Testis (tissue), 2 donors: ENCODE measurements at regions not wholly inside any gene's neighbourhood (a gene's known extent, or its start where the extent isn't known, plus 50 kb on each side); places are given as distances from the start of the nearest gene placed in this dataset.

Experiments used
- DNase-seq: peaks from one replicate; pipeline ENCODE4 v3.0.0-alpha.2; 2019
- H3K27ac ChIP-seq, 2 donors: fragments of 200-600 bp; sonication (generic); one replicate each; pipeline ENCODE4 v1.5.1; 2019
- H3K27me3 ChIP-seq: fragments of 200-600 bp; sonication (generic); one replicate; pipeline ENCODE4 v1.5.1; 2019
- H3K36me3 ChIP-seq: fragments of 200-600 bp; sonication (generic); one replicate; pipeline ENCODE4 v1.5.1; 2017; ENCODE audit warnings: low read depth; ENCODE audit errors: missing control alignments
- H3K4me1 ChIP-seq: fragments of 200-600 bp; sonication (generic); one replicate; pipeline ENCODE4 v1.5.1; 2019
- H3K4me3 ChIP-seq, 2 donors: fragments of 200-600 bp; sonication (generic); one replicate each; pipeline ENCODE4 v1.5.1; 2017 to 2019
- H3K9me3 ChIP-seq: fragments of 200-600 bp; sonication (generic); one replicate; pipeline ENCODE4 v1.5.1; 2017
- POLR2A ChIP-seq: fragments of 450-650 bp; IDR thresholded peaks from one replicate; pipeline ENCODE4 v1.6.1; 2017; ENCODE audit warnings: antibody characterized with exemption, mild to moderate bottlenecking, moderate library complexity
- WGBS, 2 donors: methylation state at CpG; one replicate each; pipeline ENCODE4 v1.1.5; 2018; 5-methylcytosine and 5-hydroxymethylcytosine counted together
- intact Hi-C: fragments of 100-400 bp; cut with DNase I; formaldehyde crosslinking; loops from one replicate; pipeline ENCODE4 v1.15.1; 2023; ENCODE audit warnings: low total_unique reads
- TF ChIP-seq, protein P1 (sequence below), 3 experiments: fragments of 450-650 bp in 2 of 3; fragments of 200-600 bp in 1 of 3; sonication (generic) in 1 of 3; IDR thresholded peaks; one replicate each; pipeline ENCODE4 v1.5.1; 2016 to 2019; ENCODE audit warnings: antibody characterized with exemption in 3 of 3, mild to moderate bottlenecking in 2 of 3, moderate library complexity in 1 of 3

DNA sequence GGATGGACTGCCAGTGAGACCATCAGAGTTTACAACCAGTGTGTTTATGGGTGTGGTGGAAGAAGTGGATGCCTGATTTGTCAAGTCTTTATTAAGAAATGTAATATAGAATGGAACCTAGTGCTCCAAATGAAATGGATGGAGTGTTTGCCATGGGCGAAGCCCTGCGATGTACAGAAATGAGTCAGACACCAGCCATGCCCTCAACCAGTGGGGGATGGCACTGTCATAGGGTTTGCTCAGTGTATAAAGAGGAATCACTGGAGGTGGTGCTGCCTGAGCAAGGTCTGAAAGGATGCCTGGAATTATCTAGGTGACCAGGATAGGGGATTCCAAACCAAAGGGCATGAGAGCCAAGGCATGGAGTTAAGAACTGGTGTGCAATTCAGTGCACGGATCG lies 120.9 kb upstream of the MTNR1B start:
- intact Hi-C loops: no loop called here
- Histone ChIP-seq H3K4me1 (no peaks in the 10 kb centered on the region), H3K36me3 (no peaks in the 10 kb centered on the region), H3K27ac (no peak overlapping the region), H3K9me3 (no peaks in the 10 kb centered on the region), H3K27me3 (no peaks in the 10 kb centered on the region), H3K4me3 (no peak overlapping the region)
- TF ChIP-seq, protein P1, sequence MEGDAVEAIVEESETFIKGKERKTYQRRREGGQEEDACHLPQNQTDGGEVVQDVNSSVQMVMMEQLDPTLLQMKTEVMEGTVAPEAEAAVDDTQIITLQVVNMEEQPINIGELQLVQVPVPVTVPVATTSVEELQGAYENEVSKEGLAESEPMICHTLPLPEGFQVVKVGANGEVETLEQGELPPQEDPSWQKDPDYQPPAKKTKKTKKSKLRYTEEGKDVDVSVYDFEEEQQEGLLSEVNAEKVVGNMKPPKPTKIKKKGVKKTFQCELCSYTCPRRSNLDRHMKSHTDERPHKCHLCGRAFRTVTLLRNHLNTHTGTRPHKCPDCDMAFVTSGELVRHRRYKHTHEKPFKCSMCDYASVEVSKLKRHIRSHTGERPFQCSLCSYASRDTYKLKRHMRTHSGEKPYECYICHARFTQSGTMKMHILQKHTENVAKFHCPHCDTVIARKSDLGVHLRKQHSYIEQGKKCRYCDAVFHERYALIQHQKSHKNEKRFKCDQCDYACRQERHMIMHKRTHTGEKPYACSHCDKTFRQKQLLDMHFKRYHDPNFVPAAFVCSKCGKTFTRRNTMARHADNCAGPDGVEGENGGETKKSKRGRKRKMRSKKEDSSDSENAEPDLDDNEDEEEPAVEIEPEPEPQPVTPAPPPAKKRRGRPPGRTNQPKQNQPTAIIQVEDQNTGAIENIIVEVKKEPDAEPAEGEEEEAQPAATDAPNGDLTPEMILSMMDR (IDR thresholded peaks at IDR 0.05): no peak
- TF ChIP-seq POLR2A: no peak
- WGBS, 2 donors: 90 to 92% methylated on average over 4 of the region's 4 CpGs
- DNase-seq: no peak

DNA sequence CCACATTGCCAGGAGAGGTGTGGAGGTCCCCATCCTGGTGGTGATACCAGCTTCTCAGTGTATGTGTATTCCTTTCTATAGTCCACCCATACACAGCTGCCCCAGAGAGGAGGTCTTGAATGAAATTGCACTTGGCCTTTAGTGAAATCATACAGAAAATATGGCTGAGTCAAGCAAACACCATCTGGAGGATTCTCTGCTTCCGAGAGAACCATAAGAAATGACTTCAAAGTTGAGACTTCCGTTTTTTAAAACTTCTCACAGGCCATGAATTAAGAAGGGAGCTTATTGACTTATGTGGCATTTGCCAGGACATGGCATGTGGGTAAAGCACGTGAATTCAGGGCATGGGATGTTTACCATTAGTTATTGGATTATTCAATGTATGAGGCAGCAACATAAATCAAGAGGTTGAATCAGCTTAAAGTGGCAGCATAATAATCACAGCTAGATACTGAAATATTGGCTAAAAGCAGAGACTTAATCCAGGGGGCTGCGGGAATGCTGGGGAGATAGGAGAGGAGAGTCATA lies 119.1 kb upstream of the MTNR1B start:
- H3K4me1 ChIP-seq: no peaks in the 10 kb centered on the region
- no peaks in the 10 kb centered on the region for H3K36me3 ChIP-seq
- WGBS, 2 donors: 88% methylated on average over 4 of the region's 4 CpGs
- no peaks in the 10 kb centered on the region for H3K27me3 ChIP-seq
- intact Hi-C loops: no loop called here
- no peak overlapping the region for H3K27ac ChIP-seq
- TF ChIP-seq, protein P1 (IDR thresholded peaks at IDR 0.05): no peak
- no peak for TF ChIP-seq POLR2A
- no peaks in the 10 kb centered on the region for H3K9me3 ChIP-seq
- no peak for DNase-seq
- no peak overlapping the region for H3K4me3 ChIP-seq

DNA sequence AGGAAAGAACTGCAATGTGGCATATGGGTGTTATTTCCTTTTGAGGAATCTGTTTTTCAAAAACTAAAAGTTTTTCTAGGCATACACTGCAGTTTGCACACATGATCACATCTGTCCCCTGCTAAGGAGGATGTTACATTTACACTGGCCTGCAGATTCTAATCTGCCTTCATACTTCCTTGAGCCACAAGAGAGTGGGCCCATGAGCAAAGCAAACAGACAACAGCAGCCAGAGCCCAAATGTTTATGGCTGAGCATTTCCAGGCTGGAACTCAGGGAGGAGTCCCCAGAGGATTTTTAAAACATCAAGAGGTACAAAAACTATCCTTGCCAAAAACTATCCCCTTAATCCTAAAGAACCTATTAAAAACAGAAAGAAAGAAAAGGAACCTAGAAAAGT lies 117.2 kb upstream of the MTNR1B start:
- Histone ChIP-seq H3K4me1 (no peaks in the 10 kb centered on the region), H3K27me3 (no peaks in the 10 kb centered on the region), H3K36me3 (no peaks in the 10 kb centered on the region), H3K4me3 (no peak overlapping the region), H3K27ac (no peak overlapping the region), H3K9me3 (no peaks in the 10 kb centered on the region)
- TF ChIP-seq, protein P1 (IDR thresholded peaks at IDR 0.05): no peak
- no peak for TF ChIP-seq POLR2A
- no peak for DNase-seq
- intact Hi-C loops: no loop called here

DNA sequence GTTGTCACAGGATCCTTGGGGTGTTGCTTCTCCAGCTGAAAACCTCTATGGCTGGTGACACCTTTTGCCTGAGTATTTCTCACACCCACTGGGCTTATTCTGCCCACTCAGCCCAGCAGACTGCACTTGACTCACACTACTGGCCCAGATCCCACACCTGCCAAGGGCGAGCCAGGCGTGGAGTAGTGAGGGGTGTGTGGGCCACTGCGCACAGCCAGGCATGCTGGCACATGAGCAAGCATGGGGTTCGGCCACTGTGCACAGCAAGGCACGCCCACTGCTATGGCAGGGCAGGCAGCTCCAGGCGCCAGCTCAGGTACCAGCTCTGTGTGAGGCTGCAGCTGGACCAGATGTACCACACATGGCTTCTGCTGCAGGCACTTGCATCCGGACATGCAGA lies 116.5 kb upstream of the MTNR1B start:
- TF ChIP-seq, protein P1 (IDR thresholded peaks at IDR 0.05): no peak
- TF ChIP-seq POLR2A: no peak
- H3K4me3 ChIP-seq: no peak overlapping the region
- H3K27me3 ChIP-seq: no peaks in the 10 kb centered on the region
- intact Hi-C loops: no loop called here
- no peaks in the 10 kb centered on the region for H3K9me3 ChIP-seq
- H3K27ac ChIP-seq: no peak overlapping the region
- H3K36me3 ChIP-seq: no peaks in the 10 kb centered on the region
- H3K4me1 ChIP-seq: no peaks in the 10 kb centered on the region
- DNase-seq: no peak
- 75 to 94% methylated on average over 1 to 7 of the region's 7 CpGs for WGBS, 2 donors

DNA sequence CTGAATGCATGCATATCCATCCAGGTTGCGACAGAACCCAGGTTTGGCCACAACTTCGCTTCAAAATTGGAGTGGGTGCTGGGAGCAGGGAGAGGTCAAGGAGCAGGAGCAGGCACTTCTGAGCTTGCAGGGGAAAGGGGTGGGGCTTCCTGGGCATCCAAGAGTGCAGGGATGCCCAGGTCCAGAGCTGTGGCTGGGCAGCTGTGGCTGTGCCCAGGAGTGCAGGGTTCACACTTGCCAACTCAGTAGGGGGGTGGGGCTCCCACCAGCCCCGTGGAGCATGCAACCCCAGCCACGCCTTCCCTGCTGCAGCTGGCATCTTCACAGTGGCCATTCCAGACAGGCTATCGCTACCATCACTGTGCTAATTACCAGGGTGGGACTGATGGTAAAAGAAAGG lies 115.3 kb upstream of the MTNR1B start:
- H3K9me3 ChIP-seq: no peaks in the 10 kb centered on the region
- H3K4me3 ChIP-seq: no peak overlapping the region
- H3K36me3 ChIP-seq: no peaks in the 10 kb centered on the region
- H3K27ac ChIP-seq: no peak overlapping the region
- 92% methylated on average over 5 of the region's 5 CpGs for WGBS, 2 donors
- no peaks in the 10 kb centered on the region for H3K27me3 ChIP-seq
- no peaks in the 10 kb centered on the region for H3K4me1 ChIP-seq
- DNase-seq: no peak
- TF ChIP-seq POLR2A: no peak
- TF ChIP-seq, protein P1 (IDR thresholded peaks at IDR 0.05): no peak
- intact Hi-C loops: no loop called here
